Liver (tissue), 3 donors: ENCODE measurements at regions not wholly inside any gene's neighbourhood (a gene's known extent, or its start where the extent isn't known, plus 50 kb on each side); places are given as distances from the start of the nearest gene placed in this dataset.

ENCODE experiments used
- ATF3 ChIP-seq: IDR thresholded peaks from 2 replicates; pipeline ENCODE4 v1.6.1; 2016; ENCODE audit warnings: antibody characterized with exemption
- CTCF ChIP-seq: fragments of 150-350 bp; IDR thresholded peaks from 2 replicates; pipeline ENCODE4 v1.5.1; 2017; ENCODE audit warnings: improper control_type of control experiment, low read depth, low read length; ENCODE audit not compliant: missing input control
- EGR1 ChIP-seq, 2 donors: IDR thresholded peaks; 2 replicates each; pipeline ENCODE4 v1.6.1; 2016 to 2018; ENCODE audit warnings: antibody characterized with exemption in 2 of 2, low read depth in 2 of 2
- FOXA1 ChIP-seq: IDR thresholded peaks from 2 replicates; pipeline ENCODE4 v1.6.1; 2016; ENCODE audit warnings: antibody characterized with exemption
- GABPA ChIP-seq, 2 donors: IDR thresholded peaks in 1 of 2; conservative IDR thresholded peaks in 1 of 2; 2 replicates each; pipeline ENCODE4 v1.6.1; 2016; ENCODE audit warnings: antibody characterized with exemption in 2 of 2, mild to moderate bottlenecking in 1 of 2, moderate library complexity in 1 of 2
- JUND ChIP-seq, 2 donors: IDR thresholded peaks; 2 replicates each; pipeline ENCODE4 v1.6.1; 2016; ENCODE audit warnings: antibody characterized with exemption in 2 of 2
- MAX ChIP-seq: IDR thresholded peaks from 2 replicates; pipeline ENCODE4 v1.6.1; 2016; ENCODE audit warnings: antibody characterized with exemption
- NR2F2 ChIP-seq: IDR thresholded peaks from 2 replicates; pipeline ENCODE4 v1.6.1; 2016; ENCODE audit warnings: antibody characterized with exemption
- RAD21 ChIP-seq, 2 donors: IDR thresholded peaks; 2 replicates each; pipeline ENCODE4 v1.6.1; 2016; ENCODE audit warnings: antibody characterized with exemption in 2 of 2, mild to moderate bottlenecking in 2 of 2
- REST ChIP-seq: IDR thresholded peaks from 2 replicates; pipeline ENCODE4 v1.6.1; 2016; ENCODE audit warnings: antibody characterized with exemption, mild to moderate bottlenecking
- SP1 ChIP-seq: IDR thresholded peaks from 2 replicates; pipeline ENCODE4 v1.6.1; 2018; ENCODE audit warnings: antibody characterized with exemption, mild to moderate bottlenecking
- TAF1 ChIP-seq: conservative IDR thresholded peaks from 2 replicates; pipeline ENCODE4 v1.6.1; 2016; ENCODE audit warnings: antibody characterized with exemption, mild to moderate bottlenecking
- YY1 ChIP-seq: IDR thresholded peaks from 2 replicates; pipeline ENCODE4 v1.6.1; 2016; ENCODE audit warnings: antibody characterized with exemption, mild to moderate bottlenecking
- ZBTB33 ChIP-seq: IDR thresholded peaks from 2 replicates; pipeline ENCODE4 v1.6.1; 2016; ENCODE audit warnings: antibody characterized with exemption
- donor health status: healthy.
- donor health status: healthy.

- TF ChIP-seq CTCF: no peak
- TF ChIP-seq EGR1 (IDR thresholded peaks at IDR 0.05; ENCODE audit: low read depth in 2 of 2): no peak
- TF ChIP-seq GABPA (IDR thresholded peaks at IDR 0.05 in 1 of 2, conservative IDR thresholded peaks at IDR 0.05 in 1 of 2): no peak
- TF ChIP-seq REST: no peak
- no peak for TF ChIP-seq FOXA1
- TF ChIP-seq JUND (IDR thresholded peaks at IDR 0.05): no peak
- TF ChIP-seq NR2F2: no peak
- TF ChIP-seq YY1: no peak
- no peak for TF ChIP-seq TAF1
- TF ChIP-seq ATF3: no peak
- no peak for TF ChIP-seq ZBTB33
- TF ChIP-seq RAD21 (IDR thresholded peaks at IDR 0.05): no peak
- TF ChIP-seq SP1: no peak
- no peak for TF ChIP-seq MAX
Observed at GRCh38 chr20:39862470-39862891, 826.6 kb downstream of the MAFB start.
